Brain microvascular endothelial cell (primary cell): ENCODE measurements at regions not wholly inside any gene's neighbourhood (a gene's known extent, or its start where the extent isn't known, plus 50 kb on each side); places are given as distances from the start of the nearest gene placed in this dataset.

Experiments used
- DNase-seq: peaks from one replicate; pipeline ENCODE4 v3.0.0-alpha.2; 2020
- H3K27ac ChIP-seq: fragments of 250-450 bp; sonication (Bioruptor Pico); 2 replicates; pipeline ENCODE4 v1.5.1; 2020; ENCODE audit warnings: mild to moderate bottlenecking, moderate library complexity
- H3K27me3 ChIP-seq: fragments of 250-450 bp; sonication (Bioruptor Pico); replicated peaks from 2 replicates; pipeline ENCODE4 v1.5.1; 2020; ENCODE audit warnings: mild to moderate bottlenecking
- H3K36me3 ChIP-seq: fragments of 250-450 bp; sonication (Bioruptor Pico); replicated peaks from 2 replicates; pipeline ENCODE4 v1.5.1; 2020; ENCODE audit warnings: mild to moderate bottlenecking
- H3K4me3 ChIP-seq: 2 replicates; pipeline ENCODE4 v1.5.1; 2011; ENCODE audit warnings: low read depth, mild to moderate bottlenecking, control low read depth, low read length, moderate library complexity
- CTCF ChIP-seq: IDR thresholded peaks from 2 replicates; pipeline ENCODE4 v1.5.1; 2011; ENCODE audit warnings: low read depth, mild to moderate bottlenecking, moderate library complexity, low read length, control low read depth, inconsistent platforms; ENCODE audit errors: missing control alignments
- in situ Hi-C: cut with HindIII; loops from 2 replicates; pipeline ENCODE4 v1.10.0; 2017; ENCODE audit warnings: low sequenced_read_pairs, low pct_ligation_motif_present

- H3K4me3 ChIP-seq = no peak overlapping the region
- no peaks in the 10 kb centered on the region for H3K27me3 ChIP-seq
- no peaks in the 10 kb centered on the region for H3K36me3 ChIP-seq
- DNase-seq = no peak
- in situ Hi-C loops = no loop called here
- H3K27ac ChIP-seq = no peak overlapping the region
- TF ChIP-seq CTCF = no peak
Measured at GRCh38 chr4:26268246-26268645, 52.6 kb upstream of the RBPJ start.

- H3K36me3 ChIP-seq = no peaks in the 10 kb centered on the region
- no peaks in the 10 kb centered on the region for H3K27me3 ChIP-seq
- no peak for DNase-seq
- in situ Hi-C loops = no loop called here
- no peak overlapping the region for H3K27ac ChIP-seq
- H3K4me3 ChIP-seq = no peak overlapping the region
- no peak for TF ChIP-seq CTCF
Measured at GRCh38 chr4:26269038-26269437, 51.8 kb upstream of the RBPJ start.
